ENCODE measurements at regions not wholly inside any gene's neighbourhood (a gene's known extent, or its start where the extent isn't known, plus 50 kb on each side); places are given as distances from the start of the nearest gene placed in this dataset.

DNA sequence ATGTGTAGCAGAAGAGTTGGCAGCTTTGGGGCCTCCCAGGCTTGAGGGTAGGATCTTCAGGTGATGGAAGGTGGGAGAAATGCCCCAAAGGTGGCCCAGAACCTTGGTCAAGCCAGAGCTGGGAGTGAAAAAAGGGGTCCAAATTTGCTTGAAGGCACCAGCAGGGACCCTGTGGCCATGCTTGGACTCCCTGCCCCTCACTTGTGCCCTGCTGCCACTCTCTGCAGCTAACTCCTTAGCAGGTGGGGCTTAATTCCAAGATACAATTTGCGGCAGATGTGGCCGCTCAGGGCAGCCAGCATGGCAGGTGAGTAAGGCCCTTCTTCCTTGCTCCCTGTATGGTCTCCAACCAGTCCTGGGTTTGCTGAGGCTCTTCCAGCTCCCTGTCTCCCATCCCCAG lies 51.3 kb upstream of the ADRA1D start:
- DNase-seq (ENCODE audit: low read depth): no peak

DNA sequence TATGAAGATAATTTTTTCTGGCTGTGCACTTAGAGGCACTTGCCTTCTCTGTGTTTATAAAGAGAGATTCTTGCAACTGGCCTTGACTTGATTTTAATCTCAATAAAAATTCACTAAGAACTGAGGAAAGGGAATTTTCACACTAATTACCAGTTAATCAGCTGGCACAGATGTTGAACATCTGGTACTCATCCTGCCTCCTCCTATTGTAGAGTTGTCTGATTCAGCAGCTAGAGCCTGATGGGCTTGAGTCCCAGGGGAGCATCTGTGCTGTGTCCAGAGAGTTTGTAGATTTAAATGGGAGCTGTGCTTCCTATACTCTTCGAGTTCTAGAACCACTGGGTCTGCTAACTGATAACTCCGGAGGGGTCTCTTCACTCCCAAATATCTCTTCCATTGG lies 50.7 kb upstream of the ADRA1D start:
- peak; percentile 36 for DNase-seq (ENCODE audit: low read depth)

DNA sequence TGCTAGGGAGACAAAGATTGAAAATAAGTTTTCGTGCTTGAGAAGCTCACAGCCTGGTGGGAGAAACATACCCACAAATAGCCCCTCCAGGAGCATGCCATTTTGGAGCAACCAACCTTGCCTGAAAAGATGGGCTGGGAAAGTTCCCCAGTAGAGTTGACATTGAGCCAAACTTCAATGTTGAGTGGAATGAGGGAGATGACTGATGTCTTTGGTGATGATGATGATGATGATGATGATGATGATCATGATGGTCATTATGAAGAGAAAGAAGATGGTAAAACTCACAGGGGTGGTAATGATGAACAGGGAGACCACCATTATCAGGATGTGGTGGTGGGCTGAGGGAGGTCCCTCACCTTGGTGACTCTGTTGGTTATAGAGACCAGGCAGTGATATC lies 50.1 kb upstream of the ADRA1D start:
- no peak for DNase-seq (ENCODE audit: low read depth)

Data from EH (cell line).